ENCODE measurements at regions not wholly inside any gene's neighbourhood (a gene's known extent, or its start where the extent isn't known, plus 50 kb on each side); places are given as distances from the start of the nearest gene placed in this dataset.

GRCh38 chr22:47600281-47600680, 837.8 kb downstream of the TBC1D22A start:
- Histone ChIP-seq H3K4me1 (ENCODE audit: control insufficient read depth in 1 of 2, insufficient read depth in 2 of 2, low read length in 2 of 2) (no peaks in the 10 kb centered on the region), H3K9me3 (ENCODE audit: control insufficient read depth in 1 of 2, low read length in 2 of 2) (no peaks in the 10 kb centered on the region), H3K27ac (ENCODE audit: low read depth, low read length) (no peak overlapping the region), H3K36me3 (ENCODE audit: control insufficient read depth in 1 of 2, insufficient read depth in 2 of 2, low read length in 2 of 2) (no peaks in the 10 kb centered on the region), H3K9ac (ENCODE audit: low read depth in 1 of 2, low read length in 2 of 2) (no peak overlapping the region), H3K27me3 (ENCODE audit: control insufficient read depth in 1 of 2, insufficient read depth in 2 of 2, low read length in 2 of 2) (no peaks in the 10 kb centered on the region), H3K4me3 (ENCODE audit: low read depth in 1 of 2, low read length in 2 of 2) (no peak overlapping the region)

- H3K9ac ChIP-seq (ENCODE audit: low read depth in 1 of 2, low read length in 2 of 2): no peak overlapping the region
Measured at GRCh38 chr22:47599753-47600152, 837.3 kb downstream of the TBC1D22A start.

DNA sequence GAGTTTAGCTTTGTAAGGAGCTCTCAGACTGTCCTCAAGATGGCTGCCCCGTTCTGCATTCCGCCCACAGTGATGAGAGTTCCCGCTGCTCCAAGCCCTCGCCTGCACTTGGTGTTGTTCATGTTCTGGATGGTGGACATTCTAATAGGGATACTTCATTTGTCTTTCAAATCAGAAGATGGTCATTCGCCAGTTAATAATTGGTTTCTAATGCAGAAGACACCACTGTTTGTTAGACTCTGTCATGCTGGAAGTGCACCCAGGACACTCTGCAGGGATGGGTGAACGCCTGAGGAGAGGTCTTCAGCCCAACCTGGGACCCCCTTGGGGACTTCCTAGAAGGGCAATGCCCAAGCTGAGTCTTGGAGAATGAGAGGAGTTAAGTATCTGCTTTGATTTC, 836.4 kb downstream of the TBC1D22A start:
- H3K27me3 ChIP-seq (ENCODE audit: control insufficient read depth in 1 of 2, insufficient read depth in 2 of 2, low read length in 2 of 2): no peaks in the 10 kb centered on the region
- no peak overlapping the region for H3K4me3 ChIP-seq (ENCODE audit: low read depth in 1 of 2, low read length in 2 of 2)
- H3K9ac ChIP-seq (ENCODE audit: low read depth in 1 of 2, low read length in 2 of 2): no peak overlapping the region
- H3K9me3 ChIP-seq (ENCODE audit: control insufficient read depth in 1 of 2, low read length in 2 of 2): no peaks in the 10 kb centered on the region
- no peaks in the 10 kb centered on the region for H3K36me3 ChIP-seq (ENCODE audit: control insufficient read depth in 1 of 2, insufficient read depth in 2 of 2, low read length in 2 of 2)
- H3K4me1 ChIP-seq (ENCODE audit: control insufficient read depth in 1 of 2, insufficient read depth in 2 of 2, low read length in 2 of 2): no peaks in the 10 kb centered on the region
- no peak overlapping the region for H3K27ac ChIP-seq (ENCODE audit: low read depth, low read length)

More at GRCh38 chr22:47599753-47600152, 837.3 kb downstream of the TBC1D22A start:
- Histone ChIP-seq H3K4me3 (ENCODE audit: low read depth in 1 of 2, low read length in 2 of 2) (no peak overlapping the region), H3K27ac (ENCODE audit: low read depth, low read length) (no peak overlapping the region), H3K9me3 (ENCODE audit: control insufficient read depth in 1 of 2, low read length in 2 of 2) (no peaks in the 10 kb centered on the region), H3K27me3 (ENCODE audit: control insufficient read depth in 1 of 2, insufficient read depth in 2 of 2, low read length in 2 of 2) (no peaks in the 10 kb centered on the region), H3K4me1 (ENCODE audit: control insufficient read depth in 1 of 2, insufficient read depth in 2 of 2, low read length in 2 of 2) (no peaks in the 10 kb centered on the region), H3K36me3 (ENCODE audit: control insufficient read depth in 1 of 2, insufficient read depth in 2 of 2, low read length in 2 of 2) (no peaks in the 10 kb centered on the region)

DNA sequence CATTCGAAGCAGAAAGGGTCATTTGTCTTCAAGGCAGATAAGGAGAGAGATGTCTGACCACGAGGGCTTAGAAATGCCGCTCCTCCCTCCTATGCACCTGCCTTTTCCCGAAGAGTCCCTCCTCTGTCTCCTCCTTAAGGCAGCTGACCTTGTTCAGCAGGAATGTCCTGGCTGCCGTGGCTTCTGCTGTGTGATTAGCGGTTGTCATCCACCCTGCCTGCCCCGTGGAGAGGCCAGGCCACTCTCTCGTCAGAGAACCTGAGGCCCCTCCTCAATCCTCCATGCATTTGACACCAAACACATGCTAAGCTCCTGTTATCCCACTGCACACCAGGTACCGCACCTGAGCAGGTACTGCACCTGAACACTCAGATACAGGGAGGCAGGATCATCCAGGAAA, 834.6 kb downstream of the TBC1D22A start:
- Histone ChIP-seq H3K27me3 (ENCODE audit: control insufficient read depth in 1 of 2, insufficient read depth in 2 of 2, low read length in 2 of 2) (no peaks in the 10 kb centered on the region), H3K9me3 (ENCODE audit: control insufficient read depth in 1 of 2, low read length in 2 of 2) (no peaks in the 10 kb centered on the region), H3K36me3 (ENCODE audit: control insufficient read depth in 1 of 2, insufficient read depth in 2 of 2, low read length in 2 of 2) (no peaks in the 10 kb centered on the region), H3K4me1 (ENCODE audit: control insufficient read depth in 1 of 2, insufficient read depth in 2 of 2, low read length in 2 of 2) (no peaks in the 10 kb centered on the region), H3K9ac (ENCODE audit: low read depth in 1 of 2, low read length in 2 of 2) (no peak overlapping the region), H3K27ac (ENCODE audit: low read depth, low read length) (no peak overlapping the region), H3K4me3 (ENCODE audit: low read depth in 1 of 2, low read length in 2 of 2) (no peak overlapping the region)

DNA sequence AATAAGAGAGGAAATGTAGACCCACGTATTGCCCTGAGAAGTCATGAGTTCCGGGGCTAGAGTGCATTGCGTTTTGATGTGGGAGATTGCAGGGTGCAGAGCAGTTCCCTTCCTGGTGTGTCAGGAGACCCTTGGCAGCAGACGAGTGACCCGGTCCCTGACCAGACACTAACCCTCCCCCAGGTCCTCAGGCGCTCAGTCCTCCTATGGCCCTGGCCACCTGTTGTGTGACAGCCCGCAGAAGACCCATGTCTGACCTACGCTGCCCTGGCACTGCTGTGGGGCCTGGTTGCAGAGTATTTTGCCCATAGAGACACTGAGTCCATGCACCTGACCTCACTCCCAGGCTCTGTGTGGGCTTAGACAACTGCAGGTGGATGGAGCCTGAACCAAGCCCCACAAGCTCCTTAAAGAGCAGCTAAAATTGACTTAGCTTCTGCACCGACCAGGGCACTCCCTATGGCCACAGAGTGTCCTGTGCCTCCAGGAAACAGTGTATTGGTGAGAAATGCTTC, 833.8 kb downstream of the TBC1D22A start:
- H3K27ac ChIP-seq (ENCODE audit: low read depth, low read length): no peak overlapping the region
- no peaks in the 10 kb centered on the region for H3K9me3 ChIP-seq (ENCODE audit: control insufficient read depth in 1 of 2, low read length in 2 of 2)
- H3K27me3 ChIP-seq (ENCODE audit: control insufficient read depth in 1 of 2, insufficient read depth in 2 of 2, low read length in 2 of 2): no peaks in the 10 kb centered on the region
- H3K36me3 ChIP-seq (ENCODE audit: control insufficient read depth in 1 of 2, insufficient read depth in 2 of 2, low read length in 2 of 2): no peaks in the 10 kb centered on the region
- no peak overlapping the region for H3K9ac ChIP-seq (ENCODE audit: low read depth in 1 of 2, low read length in 2 of 2)
- no peak overlapping the region for H3K4me3 ChIP-seq (ENCODE audit: low read depth in 1 of 2, low read length in 2 of 2)
- no peaks in the 10 kb centered on the region for H3K4me1 ChIP-seq (ENCODE audit: control insufficient read depth in 1 of 2, insufficient read depth in 2 of 2, low read length in 2 of 2)

DNA sequence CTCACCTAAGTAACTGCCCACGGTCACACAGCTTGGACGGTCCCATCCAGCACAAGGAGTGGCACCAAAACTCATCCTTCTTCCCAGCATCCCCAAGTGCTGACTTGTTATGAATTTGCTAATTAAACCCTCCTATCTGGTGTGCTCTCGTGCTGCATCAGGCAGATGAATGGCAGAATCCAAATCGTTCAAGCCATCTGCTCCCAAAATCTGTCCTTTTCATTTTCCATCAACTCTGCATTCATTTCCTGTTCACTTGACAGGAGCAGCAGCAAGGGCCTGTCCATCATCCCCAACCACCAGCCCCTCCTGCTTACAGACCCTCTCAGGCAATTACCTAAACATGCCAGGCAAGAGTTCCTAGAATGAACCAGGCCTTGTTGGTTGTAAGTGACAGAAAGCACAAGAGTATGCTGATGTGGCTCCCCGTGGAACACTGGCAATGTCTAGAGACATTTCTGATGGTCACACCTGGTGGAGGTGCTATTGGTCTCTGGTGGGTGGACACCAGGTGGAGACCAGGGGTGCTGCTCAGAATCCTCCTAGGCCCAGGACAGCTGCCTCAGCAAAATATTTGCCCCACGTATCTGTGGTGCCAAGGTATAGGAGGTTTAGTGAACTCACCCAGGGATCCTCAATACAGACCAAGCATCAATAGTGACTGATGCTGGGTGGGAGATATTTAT, 832.5 kb downstream of the TBC1D22A start:
- Histone ChIP-seq H3K4me1 (ENCODE audit: control insufficient read depth in 1 of 2, insufficient read depth in 2 of 2, low read length in 2 of 2) (no peaks in the 10 kb centered on the region), H3K9ac (ENCODE audit: low read depth in 1 of 2, low read length in 2 of 2) (no peak overlapping the region), H3K27ac (ENCODE audit: low read depth, low read length) (no peak overlapping the region), H3K4me3 (ENCODE audit: low read depth in 1 of 2, low read length in 2 of 2) (no peak overlapping the region), H3K27me3 (ENCODE audit: control insufficient read depth in 1 of 2, insufficient read depth in 2 of 2, low read length in 2 of 2) (no peaks in the 10 kb centered on the region), H3K36me3 (ENCODE audit: control insufficient read depth in 1 of 2, insufficient read depth in 2 of 2, low read length in 2 of 2) (no peaks in the 10 kb centered on the region), H3K9me3 (ENCODE audit: control insufficient read depth in 1 of 2, low read length in 2 of 2) (no peaks in the 10 kb centered on the region)

DNA sequence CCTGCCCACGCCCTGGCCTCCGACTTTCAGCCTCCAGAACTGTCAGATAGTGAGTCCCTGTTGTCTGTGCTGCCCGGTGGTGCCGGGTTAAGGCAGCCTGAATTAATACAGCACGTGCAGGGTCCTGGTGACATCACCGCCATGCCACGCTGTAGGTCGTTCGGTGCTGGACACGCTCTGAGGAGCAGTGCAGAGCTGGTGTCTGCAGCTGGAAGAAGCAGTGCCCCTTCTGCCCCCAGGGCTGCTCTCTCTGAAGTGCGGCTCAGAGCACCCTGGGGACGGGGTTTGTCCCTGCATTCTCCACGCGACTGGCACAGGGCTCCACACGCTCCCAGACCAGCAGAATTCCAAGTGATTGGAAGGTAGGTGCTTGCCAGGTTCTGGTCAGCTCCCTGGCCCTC, 831.5 kb downstream of the TBC1D22A start:
- no peak overlapping the region for H3K9ac ChIP-seq (ENCODE audit: low read depth in 1 of 2, low read length in 2 of 2)
- no peak overlapping the region for H3K4me3 ChIP-seq (ENCODE audit: low read depth in 1 of 2, low read length in 2 of 2)
- no peaks in the 10 kb centered on the region for H3K27me3 ChIP-seq (ENCODE audit: control insufficient read depth in 1 of 2, insufficient read depth in 2 of 2, low read length in 2 of 2)
- H3K4me1 ChIP-seq (ENCODE audit: control insufficient read depth in 1 of 2, insufficient read depth in 2 of 2, low read length in 2 of 2): no peaks in the 10 kb centered on the region
- H3K9me3 ChIP-seq (ENCODE audit: control insufficient read depth in 1 of 2, low read length in 2 of 2): no peaks in the 10 kb centered on the region
- H3K36me3 ChIP-seq (ENCODE audit: control insufficient read depth in 1 of 2, insufficient read depth in 2 of 2, low read length in 2 of 2): no peaks in the 10 kb centered on the region
- H3K27ac ChIP-seq (ENCODE audit: low read depth, low read length): no peak overlapping the region

DNA sequence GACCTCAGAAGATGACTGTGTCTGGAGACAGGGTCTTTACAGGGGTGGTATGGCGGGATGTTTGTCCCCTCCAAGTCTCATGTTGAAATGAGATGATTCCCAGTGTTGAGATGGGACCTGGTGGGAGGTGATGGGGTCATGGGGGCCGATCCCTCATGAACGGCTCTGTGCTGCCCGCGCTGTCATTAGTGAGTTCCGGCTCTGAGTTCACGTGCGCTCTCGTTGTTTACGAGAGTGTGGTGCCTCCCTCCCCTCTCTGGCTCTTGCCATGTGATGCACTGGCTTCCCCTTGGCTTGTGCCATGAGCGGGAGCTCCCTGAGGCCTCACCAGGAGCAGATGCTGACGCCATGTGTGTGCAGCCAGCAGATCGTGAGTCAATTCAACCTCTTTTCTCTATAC, 830.8 kb downstream of the TBC1D22A start:
- Histone ChIP-seq H3K9me3 (ENCODE audit: control insufficient read depth in 1 of 2, low read length in 2 of 2) (no peaks in the 10 kb centered on the region), H3K27ac (ENCODE audit: low read depth, low read length) (no peak overlapping the region), H3K27me3 (ENCODE audit: control insufficient read depth in 1 of 2, insufficient read depth in 2 of 2, low read length in 2 of 2) (no peaks in the 10 kb centered on the region), H3K9ac (ENCODE audit: low read depth in 1 of 2, low read length in 2 of 2) (no peak overlapping the region), H3K4me3 (ENCODE audit: low read depth in 1 of 2, low read length in 2 of 2) (no peak overlapping the region), H3K36me3 (ENCODE audit: control insufficient read depth in 1 of 2, insufficient read depth in 2 of 2, low read length in 2 of 2) (no peaks in the 10 kb centered on the region), H3K4me1 (ENCODE audit: control insufficient read depth in 1 of 2, insufficient read depth in 2 of 2, low read length in 2 of 2) (no peaks in the 10 kb centered on the region)

DNA sequence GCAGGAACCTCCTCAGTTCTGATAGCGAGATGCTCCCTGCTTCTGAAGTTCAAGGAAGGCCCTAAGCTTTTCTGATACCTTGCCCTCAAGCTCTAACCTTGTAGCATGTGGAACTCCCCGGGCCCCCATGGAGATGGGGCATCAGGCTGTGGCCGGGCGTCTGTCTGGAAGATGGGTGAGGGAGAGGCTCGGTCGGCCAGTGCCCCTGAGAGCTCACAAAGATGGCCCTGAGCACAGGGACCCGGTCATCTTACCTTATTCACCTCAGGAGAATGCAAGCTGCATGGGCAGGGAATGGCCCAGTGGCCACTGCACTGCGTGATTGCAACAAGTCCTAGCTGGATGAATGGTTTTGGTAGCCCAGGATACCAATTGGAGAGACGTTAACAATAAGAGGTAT, 830.3 kb downstream of the TBC1D22A start:
- Histone ChIP-seq H3K9me3 (ENCODE audit: control insufficient read depth in 1 of 2, low read length in 2 of 2) (no peaks in the 10 kb centered on the region), H3K27me3 (ENCODE audit: control insufficient read depth in 1 of 2, insufficient read depth in 2 of 2, low read length in 2 of 2) (no peaks in the 10 kb centered on the region), H3K4me3 (ENCODE audit: low read depth in 1 of 2, low read length in 2 of 2) (no peak overlapping the region), H3K4me1 (ENCODE audit: control insufficient read depth in 1 of 2, insufficient read depth in 2 of 2, low read length in 2 of 2) (no peaks in the 10 kb centered on the region), H3K9ac (ENCODE audit: low read depth in 1 of 2, low read length in 2 of 2) (no peak overlapping the region), H3K27ac (ENCODE audit: low read depth, low read length) (no peak overlapping the region), H3K36me3 (ENCODE audit: control insufficient read depth in 1 of 2, insufficient read depth in 2 of 2, low read length in 2 of 2) (no peaks in the 10 kb centered on the region)

DNA sequence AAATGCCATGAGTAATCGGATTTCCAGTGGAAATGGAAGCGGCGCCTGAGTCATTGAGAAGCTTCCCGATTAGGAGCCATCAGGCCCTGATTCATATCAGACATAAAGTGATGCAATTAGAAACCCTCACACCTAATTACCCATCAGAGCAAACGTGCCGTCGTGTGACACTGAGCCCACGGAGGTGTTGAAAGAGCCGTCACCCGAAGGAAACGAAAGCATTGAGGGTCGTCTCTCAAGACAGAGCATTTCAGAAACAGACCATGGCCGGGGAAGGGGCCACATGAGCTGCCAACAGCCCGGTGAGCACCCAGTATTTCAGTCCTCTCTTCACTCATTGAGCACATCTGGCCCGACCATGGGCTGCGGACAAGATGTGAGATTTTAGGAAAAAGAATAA, 829.3 kb downstream of the TBC1D22A start:
- Histone ChIP-seq H3K4me3 (ENCODE audit: low read depth in 1 of 2, low read length in 2 of 2) (no peak overlapping the region), H3K9ac (ENCODE audit: low read depth in 1 of 2, low read length in 2 of 2) (no peak overlapping the region), H3K27ac (ENCODE audit: low read depth, low read length) (no peak overlapping the region), H3K27me3 (ENCODE audit: control insufficient read depth in 1 of 2, insufficient read depth in 2 of 2, low read length in 2 of 2) (no peaks in the 10 kb centered on the region), H3K36me3 (ENCODE audit: control insufficient read depth in 1 of 2, insufficient read depth in 2 of 2, low read length in 2 of 2) (no peaks in the 10 kb centered on the region), H3K9me3 (ENCODE audit: control insufficient read depth in 1 of 2, low read length in 2 of 2) (no peaks in the 10 kb centered on the region), H3K4me1 (ENCODE audit: control insufficient read depth in 1 of 2, insufficient read depth in 2 of 2, low read length in 2 of 2) (no peaks in the 10 kb centered on the region)

All from duodenal mucosa (tissue), 2 donors.